ENCODE measurements at regions not wholly inside any gene's neighbourhood (a gene's known extent, or its start where the extent isn't known, plus 50 kb on each side); places are given as distances from the start of the nearest gene placed in this dataset.

- no peak for DNase-seq
These were observed 466.0 kb downstream of the RIT2 start for GRCh38 chr18:42649331-42650035.

GRCh38 chr18:42654556-42654955 is 460.9 kb downstream of the RIT2 start:
- peak; percentile 18 to 20 for DNase-seq

- DNase-seq = no peak
These were observed 457.9 kb downstream of the RIT2 start for GRCh38 chr18:42657551-42657950.

- no peak for DNase-seq
These were observed 457.3 kb downstream of the RIT2 start for GRCh38 chr18:42658171-42658570.

- DNase-seq = no peak
These were observed 456.3 kb downstream of the RIT2 start for GRCh38 chr18:42659187-42659586.

GRCh38 chr18:42670860-42671259 is 444.6 kb downstream of the RIT2 start:
- no peak for DNase-seq

- no peak for DNase-seq
These were observed 439.7 kb downstream of the RIT2 start for GRCh38 chr18:42675810-42676209.

GRCh38 chr18:42683094-42683493 is 432.4 kb downstream of the RIT2 start:
- no peak for DNase-seq

- DNase-seq = no peak
These were observed 426.2 kb downstream of the RIT2 start for GRCh38 chr18:42689310-42689709.

Measured in AML-193 (cell line).